ENCODE measurements at regions not wholly inside any gene's neighbourhood (a gene's known extent, or its start where the extent isn't known, plus 50 kb on each side); places are given as distances from the start of the nearest gene placed in this dataset.

GRCh38 chr9:38281917-38282316, 110.6 kb upstream of the ALDH1B1 start:
- TF ChIP-seq EZH2 (IDR thresholded peaks at IDR 0.05; ENCODE audit: low read depth, low read length, severe bottlenecking) (no peak), EP300 (IDR thresholded peaks at IDR 0.05; ENCODE audit: borderline replicate concordance in 1 of 2, low read depth in 2 of 2, low read length in 2 of 2) (no peak), CTCF (IDR thresholded peaks at IDR 0.05; ENCODE audit: control extremely low read depth in 1 of 3, insufficient read depth in 1 of 3, low read depth in 1 of 3, low read length in 3 of 3) (no peak), TEAD4 (IDR thresholded peaks at IDR 0.05; ENCODE audit: low read depth, low read length) (no peak), HDAC2 (IDR thresholded peaks at IDR 0.05; ENCODE audit: borderline replicate concordance in 1 of 2, low read depth in 2 of 2, low read length in 2 of 2) (no peak), FOSL1 (IDR thresholded peaks at IDR 0.05; ENCODE audit: insufficient read depth, low read depth, low read length) (no peak), HDAC6 (IDR thresholded peaks at IDR 0.05; ENCODE audit: low read depth, low read length) (no peak)

All from H1 (cell line).